OCI-LY1 (cell line): ENCODE measurements at regions not wholly inside any gene's neighbourhood (a gene's known extent, or its start where the extent isn't known, plus 50 kb on each side); places are given as distances from the start of the nearest gene placed in this dataset.
"Not testable (repeated sequence)": the region's sequence is repeated elsewhere in the genome, so short reads cannot be mapped to it uniquely, and the experiment has no call there.

ENCODE experiments used
- H2AFZ ChIP-seq: fragments of 200-600 bp; sonication (generic), shearing (Covaris generic); 2 replicates; pipeline ENCODE4 v1.6.0; 2014; ENCODE audit warnings: antibody characterized with exemption, mild to moderate bottlenecking, low read length
- H3F3A ChIP-seq: fragments of 200-600 bp; sonication (generic), shearing (Covaris generic); 2 replicates; pipeline ENCODE4 v1.6.0; 2014; ENCODE audit warnings: mild to moderate bottlenecking, antibody characterized with exemption, low read length, moderate library complexity; ENCODE audit not compliant: insufficient read depth
- H3K27ac ChIP-seq: fragments of 200-600 bp; sonication (generic); 2 replicates; pipeline ENCODE4 v1.5.1; 2014; ENCODE audit warnings: low read length, mixed run types, mild to moderate bottlenecking, low read depth; ENCODE audit not compliant: poor library complexity, severe bottlenecking
- H3K27me3 ChIP-seq: fragments of 200-600 bp; sonication (generic); 2 replicates; pipeline ENCODE4 v1.6.0; 2014; ENCODE audit warnings: antibody characterized with exemption, mild to moderate bottlenecking, low read length, moderate library complexity; ENCODE audit not compliant: insufficient read depth
- H3K36me3 ChIP-seq: fragments of 200-600 bp; sonication (generic); 2 replicates; pipeline ENCODE4 v1.6.1; 2014; ENCODE audit warnings: mild to moderate bottlenecking, antibody characterized with exemption, low read length, moderate library complexity, mixed read lengths; ENCODE audit not compliant: insufficient read depth
- H3K4me1 ChIP-seq: fragments of 200-600 bp; sonication (generic); 2 replicates; pipeline ENCODE4 v1.5.1; 2014; ENCODE audit warnings: mild to moderate bottlenecking, low read length, moderate library complexity; ENCODE audit not compliant: insufficient read depth, severe bottlenecking
- H3K4me2 ChIP-seq: fragments of 200-600 bp; sonication (generic), shearing (Covaris generic); 2 replicates; pipeline ENCODE4 v1.6.1; 2014; ENCODE audit warnings: low read length
- H3K4me3 ChIP-seq: fragments of 200-600 bp; sonication (generic); 2 replicates; pipeline ENCODE4 v1.5.1; 2014; ENCODE audit warnings: low read length, low read depth, mild to moderate bottlenecking, mixed read lengths; ENCODE audit not compliant: poor library complexity, severe bottlenecking
- H3K79me2 ChIP-seq: fragments of 200-600 bp; shearing (Covaris generic); 2 replicates; pipeline ENCODE4 v1.6.1; 2016; ENCODE audit warnings: mixed run types, low read length, mixed read lengths; ENCODE audit not compliant: insufficient read depth
- H3K9ac ChIP-seq: fragments of 200-600 bp; sonication (generic), shearing (Covaris generic); 2 replicates; pipeline ENCODE4 v1.6.1; 2014; ENCODE audit warnings: mild to moderate bottlenecking, low read length, mixed read lengths
- H3K9me2 ChIP-seq: fragments of 200-600 bp; sonication (generic), shearing (Covaris generic); 2 replicates; pipeline ENCODE4 v1.6.1; 2014; ENCODE audit warnings: low read depth, mild to moderate bottlenecking, low read length, mixed read lengths
- H3K9me3 ChIP-seq: fragments of 200-600 bp; shearing (Covaris generic); 2 replicates; pipeline ENCODE4 v1.6.1; 2014; ENCODE audit warnings: low read length, mixed read lengths
- H4K20me1 ChIP-seq: fragments of 200-600 bp; sonication (generic), shearing (Covaris generic); 2 replicates; pipeline ENCODE4 v1.6.0; 2016; ENCODE audit warnings: mild to moderate bottlenecking, low read length; ENCODE audit not compliant: insufficient read depth

GRCh38 chr16:29169295-29169994 lies 184.6 kb downstream of the LAT start:
- not testable (repeated sequence) for H2AFZ ChIP-seq, H3K27ac ChIP-seq, H3K27me3 ChIP-seq, H3K4me3 ChIP-seq, H3K4me2 ChIP-seq, H3K79me2 ChIP-seq, H3K36me3 ChIP-seq, H4K20me1 ChIP-seq, H3K9ac ChIP-seq, H3K4me1 ChIP-seq, H3K9me2 ChIP-seq, H3F3A ChIP-seq, H3K9me3 ChIP-seq

GRCh38 chr16:29168515-29169259 lies 183.8 kb downstream of the LAT start:
- not testable (repeated sequence) for H3K4me1 ChIP-seq, H3K9ac ChIP-seq, H3K4me3 ChIP-seq

GRCh38 chr16:29164442-29165089 lies 179.7 kb downstream of the LAT start:
- not testable (repeated sequence) for H3K9me2 ChIP-seq, H3F3A ChIP-seq, H3K4me3 ChIP-seq, H2AFZ ChIP-seq, H3K9me3 ChIP-seq, H3K79me2 ChIP-seq, H3K9ac ChIP-seq, H3K4me1 ChIP-seq, H3K27ac ChIP-seq, H3K4me2 ChIP-seq, H3K36me3 ChIP-seq, H4K20me1 ChIP-seq, H3K27me3 ChIP-seq

More at GRCh38 chr16:29168515-29169259, 183.8 kb downstream of the LAT start:
- H3K9me3 ChIP-seq, H4K20me1 ChIP-seq, H3K4me2 ChIP-seq, H3K79me2 ChIP-seq, H3K27me3 ChIP-seq, H2AFZ ChIP-seq, H3K9me2 ChIP-seq, H3K27ac ChIP-seq, H3F3A ChIP-seq, H3K36me3 ChIP-seq: not testable (repeated sequence)

GRCh38 chr16:29160171-29160570 lies 175.3 kb downstream of the LAT start:
- H3K27me3 ChIP-seq, H3K4me2 ChIP-seq, H2AFZ ChIP-seq, H4K20me1 ChIP-seq, H3K9ac ChIP-seq, H3K4me3 ChIP-seq, H3K36me3 ChIP-seq, H3K27ac ChIP-seq, H3K9me3 ChIP-seq, H3K4me1 ChIP-seq, H3F3A ChIP-seq, H3K9me2 ChIP-seq, H3K79me2 ChIP-seq: not testable (repeated sequence)

- not testable (repeated sequence) for H4K20me1 ChIP-seq, H3K27ac ChIP-seq, H3K79me2 ChIP-seq, H3K9me2 ChIP-seq, H3F3A ChIP-seq, H3K27me3 ChIP-seq, H3K4me3 ChIP-seq, H3K4me1 ChIP-seq, H3K4me2 ChIP-seq, H3K9me3 ChIP-seq, H3K36me3 ChIP-seq, H2AFZ ChIP-seq, H3K9ac ChIP-seq
Observed at GRCh38 chr16:29159603-29160002, 174.8 kb downstream of the LAT start.
